ENCODE measurements at regions not wholly inside any gene's neighbourhood (a gene's known extent, or its start where the extent isn't known, plus 50 kb on each side); places are given as distances from the start of the nearest gene placed in this dataset.

DNA sequence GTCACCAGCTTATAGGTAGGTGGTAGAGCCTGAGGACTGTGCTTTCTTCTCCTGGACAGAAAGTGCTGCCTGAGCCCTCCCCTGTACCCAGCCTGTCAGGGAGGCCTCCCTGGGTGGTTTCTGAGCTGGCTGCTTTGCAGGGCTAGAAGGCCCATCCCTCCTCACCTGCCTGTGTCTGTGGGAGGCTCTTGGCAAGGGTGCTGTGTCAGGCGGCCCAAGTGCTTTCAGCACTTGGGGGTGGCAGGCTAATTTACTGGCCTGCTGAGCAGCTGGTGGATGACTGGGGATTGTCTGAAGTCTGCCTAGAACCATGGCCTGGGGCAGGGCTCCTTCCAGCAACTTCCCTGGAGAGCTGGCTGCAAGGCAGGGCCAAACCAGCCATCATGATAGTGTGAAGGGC is 139.0 kb upstream of the NAV2 start:
- TF ChIP-seq ZNF114 (CRISPR knock-in tag; IDR thresholded peaks at IDR 0.05) = no peak
- no peak for TF ChIP-seq EZH2phosphoT487 (IDR thresholded peaks at IDR 0.05; ENCODE audit: unreplicated experiment)
- TF ChIP-seq ZNF331 (CRISPR knock-in tag; IDR thresholded peaks at IDR 0.05; ENCODE audit: low read depth) = no peak
- TF ChIP-seq, protein P1, sequence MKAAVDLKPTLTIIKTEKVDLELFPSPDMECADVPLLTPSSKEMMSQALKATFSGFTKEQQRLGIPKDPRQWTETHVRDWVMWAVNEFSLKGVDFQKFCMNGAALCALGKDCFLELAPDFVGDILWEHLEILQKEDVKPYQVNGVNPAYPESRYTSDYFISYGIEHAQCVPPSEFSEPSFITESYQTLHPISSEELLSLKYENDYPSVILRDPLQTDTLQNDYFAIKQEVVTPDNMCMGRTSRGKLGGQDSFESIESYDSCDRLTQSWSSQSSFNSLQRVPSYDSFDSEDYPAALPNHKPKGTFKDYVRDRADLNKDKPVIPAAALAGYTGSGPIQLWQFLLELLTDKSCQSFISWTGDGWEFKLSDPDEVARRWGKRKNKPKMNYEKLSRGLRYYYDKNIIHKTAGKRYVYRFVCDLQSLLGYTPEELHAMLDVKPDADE (IDR thresholded peaks at IDR 0.05) = no peak
- no peak for TF ChIP-seq CREB1 (CRISPR knock-in tag; IDR thresholded peaks at IDR 0.05; ENCODE audit: low read depth)
- no peak for TF ChIP-seq CTCF (conservative IDR thresholded peaks at IDR 0.05; ENCODE audit: low read depth in 2 of 2)
- TF ChIP-seq, protein P2, sequence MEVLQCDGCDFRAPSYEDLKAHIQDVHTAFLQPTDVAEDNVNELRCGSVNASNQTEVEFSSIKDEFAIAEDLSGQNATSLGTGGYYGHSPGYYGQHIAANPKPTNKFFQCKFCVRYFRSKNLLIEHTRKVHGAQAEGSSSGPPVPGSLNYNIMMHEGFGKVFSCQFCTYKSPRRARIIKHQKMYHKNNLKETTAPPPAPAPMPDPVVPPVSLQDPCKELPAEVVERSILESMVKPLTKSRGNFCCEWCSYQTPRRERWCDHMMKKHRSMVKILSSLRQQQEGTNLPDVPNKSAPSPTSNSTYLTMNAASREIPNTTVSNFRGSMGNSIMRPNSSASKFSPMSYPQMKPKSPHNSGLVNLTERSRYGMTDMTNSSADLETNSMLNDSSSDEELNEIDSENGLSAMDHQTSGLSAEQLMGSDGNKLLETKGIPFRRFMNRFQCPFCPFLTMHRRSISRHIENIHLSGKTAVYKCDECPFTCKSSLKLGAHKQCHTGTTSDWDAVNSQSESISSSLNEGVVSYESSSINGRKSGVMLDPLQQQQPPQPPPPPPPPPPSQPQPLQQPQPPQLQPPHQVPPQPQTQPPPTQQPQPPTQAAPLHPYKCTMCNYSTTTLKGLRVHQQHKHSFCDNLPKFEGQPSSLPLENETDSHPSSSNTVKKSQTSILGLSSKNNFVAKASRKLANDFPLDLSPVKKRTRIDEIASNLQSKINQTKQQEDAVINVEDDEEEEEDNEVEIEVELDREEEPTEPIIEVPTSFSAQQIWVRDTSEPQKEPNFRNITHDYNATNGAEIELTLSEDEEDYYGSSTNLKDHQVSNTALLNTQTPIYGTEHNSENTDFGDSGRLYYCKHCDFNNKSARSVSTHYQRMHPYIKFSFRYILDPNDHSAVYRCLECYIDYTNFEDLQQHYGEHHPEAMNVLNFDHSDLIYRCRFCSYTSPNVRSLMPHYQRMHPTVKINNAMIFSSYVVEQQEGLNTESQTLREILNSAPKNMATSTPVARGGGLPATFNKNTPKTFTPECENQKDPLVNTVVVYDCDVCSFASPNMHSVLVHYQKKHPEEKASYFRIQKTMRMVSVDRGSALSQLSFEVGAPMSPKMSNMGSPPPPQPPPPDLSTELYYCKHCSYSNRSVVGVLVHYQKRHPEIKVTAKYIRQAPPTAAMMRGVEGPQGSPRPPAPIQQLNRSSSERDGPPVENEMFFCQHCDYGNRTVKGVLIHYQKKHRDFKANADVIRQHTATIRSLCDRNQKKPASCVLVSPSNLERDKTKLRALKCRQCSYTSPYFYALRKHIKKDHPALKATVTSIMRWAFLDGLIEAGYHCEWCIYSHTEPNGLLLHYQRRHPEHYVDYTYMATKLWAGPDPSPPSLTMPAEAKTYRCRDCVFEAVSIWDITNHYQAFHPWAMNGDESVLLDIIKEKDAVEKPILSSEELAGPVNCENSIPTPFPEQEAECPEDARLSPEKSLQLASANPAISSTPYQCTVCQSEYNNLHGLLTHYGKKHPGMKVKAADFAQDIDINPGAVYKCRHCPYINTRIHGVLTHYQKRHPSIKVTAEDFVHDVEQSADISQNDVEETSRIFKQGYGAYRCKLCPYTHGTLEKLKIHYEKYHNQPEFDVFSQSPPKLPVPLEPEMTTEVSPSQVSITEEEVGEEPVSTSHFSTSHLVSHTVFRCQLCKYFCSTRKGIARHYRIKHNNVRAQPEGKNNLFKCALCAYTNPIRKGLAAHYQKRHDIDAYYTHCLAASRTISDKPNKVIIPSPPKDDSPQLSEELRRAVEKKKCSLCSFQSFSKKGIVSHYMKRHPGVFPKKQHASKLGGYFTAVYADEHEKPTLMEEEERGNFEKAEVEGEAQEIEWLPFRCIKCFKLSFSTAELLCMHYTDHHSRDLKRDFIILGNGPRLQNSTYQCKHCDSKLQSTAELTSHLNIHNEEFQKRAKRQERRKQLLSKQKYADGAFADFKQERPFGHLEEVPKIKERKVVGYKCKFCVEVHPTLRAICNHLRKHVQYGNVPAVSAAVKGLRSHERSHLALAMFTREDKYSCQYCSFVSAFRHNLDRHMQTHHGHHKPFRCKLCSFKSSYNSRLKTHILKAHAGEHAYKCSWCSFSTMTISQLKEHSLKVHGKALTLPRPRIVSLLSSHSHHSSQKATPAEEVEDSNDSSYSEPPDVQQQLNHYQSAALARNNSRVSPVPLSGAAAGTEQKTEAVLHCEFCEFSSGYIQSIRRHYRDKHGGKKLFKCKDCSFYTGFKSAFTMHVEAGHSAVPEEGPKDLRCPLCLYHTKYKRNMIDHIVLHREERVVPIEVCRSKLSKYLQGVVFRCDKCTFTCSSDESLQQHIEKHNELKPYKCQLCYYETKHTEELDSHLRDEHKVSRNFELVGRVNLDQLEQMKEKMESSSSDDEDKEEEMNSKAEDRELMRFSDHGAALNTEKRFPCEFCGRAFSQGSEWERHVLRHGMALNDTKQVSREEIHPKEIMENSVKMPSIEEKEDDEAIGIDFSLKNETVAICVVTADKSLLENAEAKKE (CRISPR knock-in tag; IDR thresholded peaks at IDR 0.05) = no peak
- TF ChIP-seq NANOG (IDR thresholded peaks at IDR 0.05; ENCODE audit: borderline replicate concordance) = no peak
- no peak for TF ChIP-seq JUNB (IDR thresholded peaks at IDR 0.05; ENCODE audit: unreplicated experiment)

More for the DNA sequence above, 139.0 kb upstream of the NAV2 start:
- H4K20me1 ChIP-seq (replicated peaks; ENCODE audit: insufficient read depth) = no peaks in the 10 kb centered on the region
- ATAC-seq (no peak), DNase-seq (ENCODE audit: low spot score) (no peak)
- no peak overlapping the region for H3K27ac ChIP-seq (ENCODE audit: low read depth)
- H3K27ac Mint-ChIP-seq = no peak overlapping the region
- H3K79me2 ChIP-seq (replicated peaks; ENCODE audit: insufficient read depth) = no peaks in the 10 kb centered on the region
- no peaks in the 10 kb centered on the region for H3K4me1 ChIP-seq (ENCODE audit: insufficient read depth)
- no peak overlapping the region for H3K4me3 Mint-ChIP-seq
- H3K4me1 Mint-ChIP-seq = peaks cover 8% of the 10 kb centered on the region; the same call in 2 of the 3 replicates
- H3K9me3 Mint-ChIP-seq = no peaks in the 10 kb centered on the region; the same call in 2 of the 3 replicates
- no peaks in the 10 kb centered on the region for H3K27me3 ChIP-seq (ENCODE audit: insufficient read depth)
- no peaks in the 10 kb centered on the region for H3K36me3 Mint-ChIP-seq (ENCODE audit: low read depth)
- no peak overlapping the region for H3K4me3 ChIP-seq
- H3K27me3 Mint-ChIP-seq (ENCODE audit: insufficient read depth, low read depth, poor library complexity) = no peaks in the 10 kb centered on the region
- H2AFZ ChIP-seq = no peak overlapping the region
- no peaks in the 10 kb centered on the region for H3K9me2 ChIP-seq (ENCODE audit: insufficient read depth)
- no peak overlapping the region for H3K4me2 ChIP-seq
- no peaks in the 10 kb centered on the region for H3F3A ChIP-seq (replicated peaks; ENCODE audit: low read depth)
- no peaks in the 10 kb centered on the region for H3K36me3 ChIP-seq (ENCODE audit: insufficient read depth)
